ENCODE measurements at regions not wholly inside any gene's neighbourhood (a gene's known extent, or its start where the extent isn't known, plus 50 kb on each side); places are given as distances from the start of the nearest gene placed in this dataset.

GRCh38 chr13:103328899-103329298, 262.7 kb upstream of the SLC10A2 start:
- Histone ChIP-seq H3K9me3 (ENCODE audit: control insufficient read depth, low read length) (no peaks in the 10 kb centered on the region), H3K4me1 (ENCODE audit: control insufficient read depth, insufficient read depth, low read length) (no peaks in the 10 kb centered on the region), H3K27me3 (ENCODE audit: control insufficient read depth, insufficient read depth, low read length) (no peaks in the 10 kb centered on the region), H3K36me3 (ENCODE audit: control insufficient read depth, insufficient read depth, low read length) (no peaks in the 10 kb centered on the region), H3K9ac (ENCODE audit: low read length) (no peak overlapping the region), H3K4me3 (ENCODE audit: low read length) (no peak overlapping the region)

- H3K9ac ChIP-seq (ENCODE audit: low read length), result no peak overlapping the region
- H3K9me3 ChIP-seq (ENCODE audit: control insufficient read depth, low read length), result no peaks in the 10 kb centered on the region
- H3K36me3 ChIP-seq (ENCODE audit: control insufficient read depth, insufficient read depth, low read length), result no peaks in the 10 kb centered on the region
- H3K4me1 ChIP-seq (ENCODE audit: control insufficient read depth, insufficient read depth, low read length), result no peaks in the 10 kb centered on the region
- H3K4me3 ChIP-seq (ENCODE audit: low read length), result no peak overlapping the region
- no peaks in the 10 kb centered on the region for H3K27me3 ChIP-seq (ENCODE audit: control insufficient read depth, insufficient read depth, low read length)
Observed at GRCh38 chr13:103326326-103326725, 260.1 kb upstream of the SLC10A2 start.

GRCh38 chr13:103325672-103326071, 259.5 kb upstream of the SLC10A2 start:
- Histone ChIP-seq H3K4me1 (ENCODE audit: control insufficient read depth, insufficient read depth, low read length) (no peaks in the 10 kb centered on the region), H3K36me3 (ENCODE audit: control insufficient read depth, insufficient read depth, low read length) (no peaks in the 10 kb centered on the region), H3K4me3 (ENCODE audit: low read length) (no peak overlapping the region), H3K27me3 (ENCODE audit: control insufficient read depth, insufficient read depth, low read length) (no peaks in the 10 kb centered on the region), H3K9me3 (ENCODE audit: control insufficient read depth, low read length) (no peaks in the 10 kb centered on the region), H3K9ac (ENCODE audit: low read length) (no peak overlapping the region)

- H3K4me3 ChIP-seq (ENCODE audit: low read length), result no peak overlapping the region
- no peak overlapping the region for H3K9ac ChIP-seq (ENCODE audit: low read length)
- H3K27me3 ChIP-seq (ENCODE audit: control insufficient read depth, insufficient read depth, low read length), result no peaks in the 10 kb centered on the region
- H3K9me3 ChIP-seq (ENCODE audit: control insufficient read depth, low read length), result no peaks in the 10 kb centered on the region
- no peaks in the 10 kb centered on the region for H3K4me1 ChIP-seq (ENCODE audit: control insufficient read depth, insufficient read depth, low read length)
- H3K36me3 ChIP-seq (ENCODE audit: control insufficient read depth, insufficient read depth, low read length), result no peaks in the 10 kb centered on the region
Observed at GRCh38 chr13:103324641-103325040, 258.4 kb upstream of the SLC10A2 start.

GRCh38 chr13:103315711-103316110, 249.5 kb upstream of the SLC10A2 start:
- H3K4me3 ChIP-seq (ENCODE audit: low read length), result no peak overlapping the region
- no peaks in the 10 kb centered on the region for H3K36me3 ChIP-seq (ENCODE audit: control insufficient read depth, insufficient read depth, low read length)
- H3K9me3 ChIP-seq (ENCODE audit: control insufficient read depth, low read length), result no peaks in the 10 kb centered on the region
- no peak overlapping the region for H3K9ac ChIP-seq (ENCODE audit: low read length)
- no peaks in the 10 kb centered on the region for H3K27me3 ChIP-seq (ENCODE audit: control insufficient read depth, insufficient read depth, low read length)
- H3K4me1 ChIP-seq (ENCODE audit: control insufficient read depth, insufficient read depth, low read length), result no peaks in the 10 kb centered on the region

GRCh38 chr13:103312467-103312866, 246.2 kb upstream of the SLC10A2 start:
- Histone ChIP-seq H3K27me3 (ENCODE audit: control insufficient read depth, insufficient read depth, low read length) (no peaks in the 10 kb centered on the region), H3K9ac (ENCODE audit: low read length) (no peak overlapping the region), H3K9me3 (ENCODE audit: control insufficient read depth, low read length) (no peaks in the 10 kb centered on the region), H3K4me3 (ENCODE audit: low read length) (no peak overlapping the region), H3K4me1 (ENCODE audit: control insufficient read depth, insufficient read depth, low read length) (no peaks in the 10 kb centered on the region), H3K36me3 (ENCODE audit: control insufficient read depth, insufficient read depth, low read length) (no peaks in the 10 kb centered on the region)

- H3K9ac ChIP-seq (ENCODE audit: low read length), result no peak overlapping the region
- no peaks in the 10 kb centered on the region for H3K9me3 ChIP-seq (ENCODE audit: control insufficient read depth, low read length)
- H3K27me3 ChIP-seq (ENCODE audit: control insufficient read depth, insufficient read depth, low read length), result no peaks in the 10 kb centered on the region
- H3K4me1 ChIP-seq (ENCODE audit: control insufficient read depth, insufficient read depth, low read length), result no peaks in the 10 kb centered on the region
- H3K36me3 ChIP-seq (ENCODE audit: control insufficient read depth, insufficient read depth, low read length), result no peaks in the 10 kb centered on the region
- no peak overlapping the region for H3K4me3 ChIP-seq (ENCODE audit: low read length)
Observed at GRCh38 chr13:103308667-103309066, 242.4 kb upstream of the SLC10A2 start.

- Histone ChIP-seq H3K4me3 (ENCODE audit: low read length) (no peak overlapping the region), H3K9ac (ENCODE audit: low read length) (no peak overlapping the region)
Observed at GRCh38 chr13:103306163-103306562, 239.9 kb upstream of the SLC10A2 start.

GRCh38 chr13:103303078-103303651, 236.9 kb upstream of the SLC10A2 start:
- Histone ChIP-seq H3K9ac (ENCODE audit: low read length) (no peak overlapping the region), H3K27me3 (ENCODE audit: control insufficient read depth, insufficient read depth, low read length) (no peaks in the 10 kb centered on the region), H3K9me3 (ENCODE audit: control insufficient read depth, low read length) (no peaks in the 10 kb centered on the region), H3K4me1 (ENCODE audit: control insufficient read depth, insufficient read depth, low read length) (no peaks in the 10 kb centered on the region), H3K4me3 (ENCODE audit: low read length) (no peak overlapping the region), H3K36me3 (ENCODE audit: control insufficient read depth, insufficient read depth, low read length) (no peaks in the 10 kb centered on the region)

More at GRCh38 chr13:103306163-103306562, 239.9 kb upstream of the SLC10A2 start:
- H3K36me3 ChIP-seq (ENCODE audit: control insufficient read depth, insufficient read depth, low read length), result no peaks in the 10 kb centered on the region
- no peaks in the 10 kb centered on the region for H3K4me1 ChIP-seq (ENCODE audit: control insufficient read depth, insufficient read depth, low read length)
- no peaks in the 10 kb centered on the region for H3K27me3 ChIP-seq (ENCODE audit: control insufficient read depth, insufficient read depth, low read length)
- H3K9me3 ChIP-seq (ENCODE audit: control insufficient read depth, low read length), result no peaks in the 10 kb centered on the region

- H3K4me1 ChIP-seq (ENCODE audit: control insufficient read depth, insufficient read depth, low read length), result no peaks in the 10 kb centered on the region
Observed at GRCh38 chr13:103302676-103303075, 236.5 kb upstream of the SLC10A2 start.

GRCh38 chr13:103299079-103299478, 232.9 kb upstream of the SLC10A2 start:
- H3K4me3 ChIP-seq (ENCODE audit: low read length), result no peak overlapping the region
- no peaks in the 10 kb centered on the region for H3K36me3 ChIP-seq (ENCODE audit: control insufficient read depth, insufficient read depth, low read length)
- H3K27me3 ChIP-seq (ENCODE audit: control insufficient read depth, insufficient read depth, low read length), result no peaks in the 10 kb centered on the region
- H3K9me3 ChIP-seq (ENCODE audit: control insufficient read depth, low read length), result no peaks in the 10 kb centered on the region
- no peak overlapping the region for H3K9ac ChIP-seq (ENCODE audit: low read length)
- no peaks in the 10 kb centered on the region for H3K4me1 ChIP-seq (ENCODE audit: control insufficient read depth, insufficient read depth, low read length)

More at GRCh38 chr13:103302676-103303075, 236.5 kb upstream of the SLC10A2 start:
- Histone ChIP-seq H3K27me3 (ENCODE audit: control insufficient read depth, insufficient read depth, low read length) (no peaks in the 10 kb centered on the region), H3K9ac (ENCODE audit: low read length) (no peak overlapping the region), H3K9me3 (ENCODE audit: control insufficient read depth, low read length) (no peaks in the 10 kb centered on the region), H3K4me3 (ENCODE audit: low read length) (no peak overlapping the region), H3K36me3 (ENCODE audit: control insufficient read depth, insufficient read depth, low read length) (no peaks in the 10 kb centered on the region)

- Histone ChIP-seq H3K9me3 (ENCODE audit: control insufficient read depth, low read length) (no peaks in the 10 kb centered on the region), H3K36me3 (ENCODE audit: control insufficient read depth, insufficient read depth, low read length) (no peaks in the 10 kb centered on the region), H3K27me3 (ENCODE audit: control insufficient read depth, insufficient read depth, low read length) (no peaks in the 10 kb centered on the region), H3K4me1 (ENCODE audit: control insufficient read depth, insufficient read depth, low read length) (no peaks in the 10 kb centered on the region), H3K4me3 (ENCODE audit: low read length) (no peak overlapping the region), H3K9ac (ENCODE audit: low read length) (no peak overlapping the region)
Observed at GRCh38 chr13:103297083-103297482, 230.9 kb upstream of the SLC10A2 start.
